SW 1271 (cell line): ENCODE measurements at regions not wholly inside any gene's neighbourhood (a gene's known extent, or its start where the extent isn't known, plus 50 kb on each side); places are given as distances from the start of the nearest gene placed in this dataset.
"Not testable (repeated sequence)": the region's sequence is repeated elsewhere in the genome, so short reads cannot be mapped to it uniquely, and the experiment has no call there.

Experiments used
- DNase-seq, 2 experiments: peaks; one replicate each; lab custom pipeline; 2025; lab: John Stamatoyannopoulos, UW

- no peak for DNase-seq
Observed at GRCh38 chr1:197850918-197851317, 51.5 kb upstream of the C1orf53 start.

- DNase-seq, result no peak
Observed at GRCh38 chr1:197850042-197850441, 52.4 kb upstream of the C1orf53 start.

GRCh38 chr1:197848350-197848749 is 54.1 kb upstream of the C1orf53 start:
- no peak for DNase-seq

DNA sequence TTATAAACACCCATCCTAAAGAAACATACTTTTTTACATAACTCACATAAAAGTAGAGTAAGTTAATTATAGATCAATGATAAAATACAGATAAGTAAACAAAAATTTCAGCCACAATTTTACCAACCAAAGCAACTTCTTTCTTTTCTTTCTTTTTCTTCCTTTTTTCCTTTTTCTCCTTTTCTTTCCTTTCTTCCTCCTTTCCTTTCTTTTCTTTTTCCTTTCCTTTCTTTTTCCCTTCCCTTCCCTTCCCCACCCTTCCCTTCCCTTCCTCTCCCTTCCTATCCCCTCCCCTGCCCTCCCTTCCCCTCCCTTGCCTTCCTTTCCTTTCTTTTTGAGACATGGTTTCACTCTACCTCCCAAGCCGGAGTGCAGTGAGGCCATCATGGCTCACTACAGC is 56.5 kb upstream of the C1orf53 start:
- no peak for DNase-seq

GRCh38 chr1:197844651-197845050 is 57.8 kb upstream of the C1orf53 start:
- no peak for DNase-seq

GRCh38 chr1:197843401-197843800 is 59.0 kb upstream of the C1orf53 start:
- no peak for DNase-seq

GRCh38 chr1:197842646-197843045 is 59.8 kb upstream of the C1orf53 start:
- no peak for DNase-seq

DNA sequence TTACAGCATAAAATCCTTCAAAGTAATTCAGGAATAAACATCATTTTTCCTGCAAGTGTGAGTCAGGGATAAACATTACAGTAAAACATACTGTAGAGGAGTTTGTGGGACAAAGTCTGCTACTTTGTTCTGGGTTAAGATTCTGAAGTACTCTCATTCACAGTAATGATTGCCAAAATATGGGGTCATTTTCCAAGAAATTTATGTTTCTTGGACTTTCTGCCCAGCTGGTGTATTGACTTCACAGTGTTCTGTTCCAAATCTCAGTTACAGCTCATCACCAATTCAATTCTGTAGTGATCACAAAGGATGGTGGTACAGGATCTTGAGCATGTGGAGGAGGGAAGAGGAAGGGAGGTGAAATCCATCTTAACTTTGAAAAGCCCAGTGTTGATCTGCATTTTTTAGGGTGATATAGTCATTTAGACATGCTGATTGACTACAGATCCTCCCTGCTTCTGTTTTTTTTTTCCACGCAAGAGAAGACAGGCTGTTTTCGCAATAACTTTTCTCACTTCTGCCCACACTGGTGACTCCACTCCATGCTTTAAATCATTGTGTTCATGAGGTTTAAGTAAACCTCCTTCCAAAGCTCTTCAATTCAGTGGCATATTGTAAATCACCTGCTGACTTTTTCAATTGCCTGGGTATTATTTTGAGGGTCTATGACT is 60.4 kb upstream of the C1orf53 start:
- no peak for DNase-seq

- no peak for DNase-seq
Observed at GRCh38 chr1:197841158-197841557, 61.3 kb upstream of the C1orf53 start.

- DNase-seq, result not testable (repeated sequence)
Observed at GRCh38 chr1:197839786-197840185, 62.6 kb upstream of the C1orf53 start.

DNA sequence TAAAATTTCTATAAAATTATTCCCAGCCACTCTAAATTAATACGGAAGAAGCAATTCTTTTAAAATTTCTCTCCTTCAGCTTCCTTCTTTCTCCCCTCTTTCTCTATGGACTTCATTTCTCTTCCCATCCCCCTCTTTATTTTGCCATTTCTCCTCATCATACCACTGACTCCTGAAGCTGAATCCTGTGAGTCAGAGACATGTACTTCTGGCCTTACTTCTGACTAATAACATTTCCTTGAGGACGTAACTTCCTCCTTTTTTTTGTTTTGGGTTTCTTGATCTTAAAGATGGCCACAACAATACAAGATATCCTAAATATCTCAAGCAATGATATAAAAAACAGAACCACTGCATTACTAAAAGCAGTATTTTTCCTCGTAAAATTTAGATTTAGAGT is 63.6 kb upstream of the DENND1B start:
- DNase-seq, result peak; percentile 5 to 67

- peak in 1 of 2 experiments; percentile 1 for DNase-seq
Observed at GRCh38 chr1:197837911-197838310, 62.6 kb upstream of the DENND1B start.

- not testable (repeated sequence) for DNase-seq
Observed at GRCh38 chr1:197836356-197836755, 61.1 kb upstream of the DENND1B start.

DNA sequence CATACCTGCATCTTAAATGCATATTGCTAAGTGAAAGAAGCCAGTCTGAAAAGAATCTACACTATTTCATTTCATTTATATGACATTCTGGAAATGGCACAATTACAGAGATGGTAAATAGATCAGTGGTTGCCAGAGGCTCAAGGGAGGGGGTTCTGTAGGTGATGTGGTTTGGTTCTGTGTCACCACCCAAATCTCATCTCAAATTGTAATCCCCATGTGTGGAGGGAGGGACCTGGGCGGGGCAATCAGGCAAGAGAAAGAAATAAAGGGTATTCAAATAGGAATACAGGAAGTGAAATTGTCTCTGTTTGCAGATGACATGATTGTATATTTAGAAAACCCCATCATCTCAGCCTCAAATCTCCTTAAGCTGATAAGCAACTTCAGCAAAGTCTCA is 53.7 kb upstream of the DENND1B start:
- not testable (repeated sequence) for DNase-seq

- no peak for DNase-seq
Observed at GRCh38 chr1:197825541-197825940, 50.3 kb upstream of the DENND1B start.
